ENCODE measurements at regions not wholly inside any gene's neighbourhood (a gene's known extent, or its start where the extent isn't known, plus 50 kb on each side); places are given as distances from the start of the nearest gene placed in this dataset.

- H3K27me3 Mint-ChIP-seq (ENCODE audit: unreplicated experiment) = no peaks in the 10 kb centered on the region
- H3K36me3 Mint-ChIP-seq (ENCODE audit: low read depth, unreplicated experiment) = no peaks in the 10 kb centered on the region
- H3K4me1 Mint-ChIP-seq (ENCODE audit: unreplicated experiment) = peaks cover 6% of the 10 kb centered on the region
- H3K9me3 Mint-ChIP-seq (ENCODE audit: unreplicated experiment) = no peaks in the 10 kb centered on the region
- H3K4me3 Mint-ChIP-seq (ENCODE audit: unreplicated experiment) = no peak overlapping the region
- H3K27ac Mint-ChIP-seq (ENCODE audit: unreplicated experiment) = no peak overlapping the region
- DNase-seq (ENCODE audit: low spot score) = no peak
- TF ChIP-seq CTCF (IDR thresholded peaks at IDR 0.05; ENCODE audit: unreplicated experiment) = no peak
Observed at GRCh38 chr2:16167870-16168426, 227.6 kb downstream of the MYCN start.

GRCh38 chr2:16167451-16167861 is 227.1 kb downstream of the MYCN start:
- H3K4me1 Mint-ChIP-seq (ENCODE audit: unreplicated experiment) = peaks cover 6% of the 10 kb centered on the region

GRCh38 chr2:16166327-16166981 is 226.1 kb downstream of the MYCN start:
- Mint-ChIP-seq H3K27ac (ENCODE audit: unreplicated experiment) (no peak overlapping the region), H3K9me3 (ENCODE audit: unreplicated experiment) (no peaks in the 10 kb centered on the region), H3K27me3 (ENCODE audit: unreplicated experiment) (no peaks in the 10 kb centered on the region), H3K4me1 (ENCODE audit: unreplicated experiment) (peaks cover 6% of the 10 kb centered on the region), H3K36me3 (ENCODE audit: low read depth, unreplicated experiment) (no peaks in the 10 kb centered on the region), H3K4me3 (ENCODE audit: unreplicated experiment) (no peak overlapping the region)
- no peak for DNase-seq (ENCODE audit: low spot score)
- TF ChIP-seq CTCF (IDR thresholded peaks at IDR 0.05; ENCODE audit: unreplicated experiment) = no peak

More at GRCh38 chr2:16167451-16167861, 227.1 kb downstream of the MYCN start:
- H3K4me3 Mint-ChIP-seq (ENCODE audit: unreplicated experiment) = no peak overlapping the region
- no peaks in the 10 kb centered on the region for H3K9me3 Mint-ChIP-seq (ENCODE audit: unreplicated experiment)
- H3K36me3 Mint-ChIP-seq (ENCODE audit: low read depth, unreplicated experiment) = no peaks in the 10 kb centered on the region
- no peak overlapping the region for H3K27ac Mint-ChIP-seq (ENCODE audit: unreplicated experiment)
- DNase-seq (ENCODE audit: low spot score) = no peak
- no peaks in the 10 kb centered on the region for H3K27me3 Mint-ChIP-seq (ENCODE audit: unreplicated experiment)
- no peak for TF ChIP-seq CTCF (IDR thresholded peaks at IDR 0.05; ENCODE audit: unreplicated experiment)

- no peak for DNase-seq (ENCODE audit: low spot score)
- no peak overlapping the region for H3K27ac Mint-ChIP-seq (ENCODE audit: unreplicated experiment)
- no peak overlapping the region for H3K4me3 Mint-ChIP-seq (ENCODE audit: unreplicated experiment)
- H3K36me3 Mint-ChIP-seq (ENCODE audit: low read depth, unreplicated experiment) = no peaks in the 10 kb centered on the region
- peaks cover 6% of the 10 kb centered on the region for H3K4me1 Mint-ChIP-seq (ENCODE audit: unreplicated experiment)
- no peak for TF ChIP-seq CTCF (IDR thresholded peaks at IDR 0.05; ENCODE audit: unreplicated experiment)
- H3K27me3 Mint-ChIP-seq (ENCODE audit: unreplicated experiment) = no peaks in the 10 kb centered on the region
- no peaks in the 10 kb centered on the region for H3K9me3 Mint-ChIP-seq (ENCODE audit: unreplicated experiment)
Observed at GRCh38 chr2:16165518-16166326, 225.4 kb downstream of the MYCN start.

All from endothelial cell (in vitro differentiated cells).